Peyer's patch (tissue), 4 donors: ENCODE measurements at regions not wholly inside any gene's neighbourhood (a gene's known extent, or its start where the extent isn't known, plus 50 kb on each side); places are given as distances from the start of the nearest gene placed in this dataset.

Experiments
- DNase-seq, 3 donors: peaks; one replicate each; pipeline ENCODE4 v3.0.0-alpha.2; 2017 to 2019
- H3K27ac ChIP-seq, 4 donors: fragments of 200-600 bp; sonication (generic); one replicate each; pipeline ENCODE4 v1.5.1; 2016 to 2019
- H3K27me3 ChIP-seq, 2 donors: fragments of 200-600 bp; sonication (generic); one replicate each; pipeline ENCODE4 v1.5.1; 2019
- H3K36me3 ChIP-seq, 3 donors: fragments of 200-600 bp; sonication (generic); one replicate each; pipeline ENCODE4 v1.5.1; 2016 to 2019
- H3K4me1 ChIP-seq, 4 donors: fragments of 200-600 bp; sonication (generic); one replicate each; pipeline ENCODE4 v1.5.1; 2016 to 2019
- H3K4me3 ChIP-seq, 4 donors: fragments of 200-600 bp; sonication (generic); 1 replicate in 3 of 4; 2 replicates in 1 of 4; pipeline ENCODE4 v1.5.1; 2016 to 2019; ENCODE audit warnings: mild to moderate bottlenecking in 1 of 4
- H3K9me3 ChIP-seq, 4 donors: fragments of 200-600 bp; sonication (generic); one replicate each; pipeline ENCODE4 v1.5.1; 2016 to 2019; ENCODE audit warnings: mild to moderate bottlenecking in 1 of 4
- CTCF ChIP-seq, 6 experiments: fragments of 450-650 bp in 4 of 6; fragments of 200-600 bp in 2 of 6; sonication (generic) in 1 of 6; IDR thresholded peaks; one replicate each; pipeline ENCODE4 v1.5.1; 2017 to 2019; ENCODE audit warnings: antibody characterized with exemption in 6 of 6, mild to moderate bottlenecking in 3 of 6, moderate library complexity in 1 of 6
- POLR2A ChIP-seq, 2 donors: fragments of 450-650 bp; IDR thresholded peaks; one replicate each; pipeline ENCODE4 v1.5.1; 2017; ENCODE audit warnings: antibody characterized with exemption in 2 of 2, mild to moderate bottlenecking in 2 of 2, moderate library complexity in 2 of 2

GRCh38 chr4:53866055-53866454 is 198.3 kb downstream of the CHIC2 start:
- Histone ChIP-seq H3K9me3 (no peaks in the 10 kb centered on the region), H3K27me3 (no peaks in the 10 kb centered on the region), H3K27ac (no peak overlapping the region), H3K4me1 (no peaks in the 10 kb centered on the region), H3K36me3 (no peaks in the 10 kb centered on the region), H3K4me3 (no peak overlapping the region)
- no peak for DNase-seq
- TF ChIP-seq POLR2A (IDR thresholded peaks at IDR 0.05) (no peak), CTCF (IDR thresholded peaks at IDR 0.05) (no peak)

DNA sequence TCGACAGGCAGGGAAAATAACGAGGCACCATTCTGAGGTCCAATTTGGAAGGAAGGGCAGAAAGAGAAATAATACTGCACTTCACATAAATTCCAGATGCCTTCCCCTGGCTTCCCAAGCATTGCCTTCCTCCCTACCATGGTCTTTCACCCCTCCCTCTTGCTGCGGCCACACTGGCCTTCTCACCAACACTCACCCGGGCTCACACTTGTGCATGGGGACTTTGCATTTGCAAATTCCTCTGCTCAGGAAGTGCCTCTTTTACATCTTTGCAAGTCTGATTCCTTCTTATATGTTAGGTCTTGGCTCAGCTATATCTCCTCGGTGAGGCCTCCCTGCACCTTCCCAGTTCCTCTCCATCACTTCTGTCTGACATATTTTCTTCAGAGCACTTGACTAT is 199.4 kb downstream of the CHIC2 start:
- H3K36me3 ChIP-seq, result no peaks in the 10 kb centered on the region
- no peaks in the 10 kb centered on the region for H3K4me1 ChIP-seq
- no peak for TF ChIP-seq POLR2A (IDR thresholded peaks at IDR 0.05)
- no peak for TF ChIP-seq CTCF (IDR thresholded peaks at IDR 0.05)
- DNase-seq, result no peak
- no peaks in the 10 kb centered on the region for H3K9me3 ChIP-seq
- no peak overlapping the region for H3K4me3 ChIP-seq
- H3K27me3 ChIP-seq, result no peaks in the 10 kb centered on the region
- H3K27ac ChIP-seq, result no peak overlapping the region

DNA sequence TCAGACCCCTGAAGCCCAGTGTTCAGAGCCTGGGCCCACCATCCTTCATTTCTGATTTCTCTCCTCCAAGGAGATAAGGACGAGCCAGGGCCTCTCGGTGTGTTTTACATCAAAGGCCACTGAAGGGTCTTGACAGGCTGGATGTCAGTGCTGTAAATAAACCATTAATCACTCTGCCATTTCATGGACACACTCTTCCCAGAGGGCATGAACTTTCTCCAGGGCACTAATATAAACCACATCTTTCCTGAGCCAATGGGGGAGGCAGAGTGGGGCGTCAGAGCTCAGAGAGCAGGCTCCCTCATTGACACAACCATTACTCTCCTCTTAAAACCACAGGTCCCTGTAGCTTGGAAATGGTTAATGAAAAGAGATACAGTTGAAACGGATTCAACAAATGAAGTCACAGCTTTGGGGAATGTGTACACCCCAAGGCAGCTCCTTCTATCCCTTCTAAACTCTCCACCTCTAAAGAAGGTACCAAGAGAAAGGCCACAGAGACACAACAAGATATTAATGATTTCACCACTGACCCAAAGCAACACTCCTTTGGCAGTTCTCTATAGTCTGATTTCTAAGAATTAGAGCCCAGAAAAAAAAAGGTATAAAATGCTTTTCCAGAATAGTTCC is 200.6 kb downstream of the CHIC2 start:
- Histone ChIP-seq H3K27ac (peak overlapping the region in 1 of 4 donors; percentile 9), H3K9me3 (no peaks in the 10 kb centered on the region), H3K4me3 (no peak overlapping the region), H3K27me3 (no peaks in the 10 kb centered on the region), H3K4me1 (no peaks in the 10 kb centered on the region), H3K36me3 (no peaks in the 10 kb centered on the region)
- no peak for TF ChIP-seq CTCF (IDR thresholded peaks at IDR 0.05)
- no peak for TF ChIP-seq POLR2A (IDR thresholded peaks at IDR 0.05)
- DNase-seq, result no peak

DNA sequence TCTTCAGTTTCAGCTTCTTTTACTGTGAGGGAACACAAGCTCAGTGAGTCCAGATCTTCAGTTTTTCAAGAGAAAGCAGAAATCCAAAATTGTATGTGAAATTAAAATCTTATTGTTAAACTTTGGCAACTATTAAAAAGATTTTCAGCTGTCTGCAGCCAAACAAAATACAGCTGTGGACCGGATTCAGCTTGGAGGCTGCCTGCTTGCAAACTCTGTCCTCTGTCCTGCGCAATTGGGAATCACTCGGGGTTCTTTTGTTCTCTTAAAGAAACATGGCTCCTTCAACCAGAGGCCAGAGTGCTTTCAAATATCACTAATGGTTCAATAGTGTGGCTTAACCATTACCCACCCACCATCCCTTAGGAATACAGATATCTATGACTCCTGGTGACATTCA is 201.2 kb downstream of the CHIC2 start:
- peak overlapping the region in 1 of 4 donors; percentile 46 for H3K27ac ChIP-seq
- TF ChIP-seq CTCF (IDR thresholded peaks at IDR 0.05) (no peak), POLR2A (IDR thresholded peaks at IDR 0.05) (no peak)

DNA sequence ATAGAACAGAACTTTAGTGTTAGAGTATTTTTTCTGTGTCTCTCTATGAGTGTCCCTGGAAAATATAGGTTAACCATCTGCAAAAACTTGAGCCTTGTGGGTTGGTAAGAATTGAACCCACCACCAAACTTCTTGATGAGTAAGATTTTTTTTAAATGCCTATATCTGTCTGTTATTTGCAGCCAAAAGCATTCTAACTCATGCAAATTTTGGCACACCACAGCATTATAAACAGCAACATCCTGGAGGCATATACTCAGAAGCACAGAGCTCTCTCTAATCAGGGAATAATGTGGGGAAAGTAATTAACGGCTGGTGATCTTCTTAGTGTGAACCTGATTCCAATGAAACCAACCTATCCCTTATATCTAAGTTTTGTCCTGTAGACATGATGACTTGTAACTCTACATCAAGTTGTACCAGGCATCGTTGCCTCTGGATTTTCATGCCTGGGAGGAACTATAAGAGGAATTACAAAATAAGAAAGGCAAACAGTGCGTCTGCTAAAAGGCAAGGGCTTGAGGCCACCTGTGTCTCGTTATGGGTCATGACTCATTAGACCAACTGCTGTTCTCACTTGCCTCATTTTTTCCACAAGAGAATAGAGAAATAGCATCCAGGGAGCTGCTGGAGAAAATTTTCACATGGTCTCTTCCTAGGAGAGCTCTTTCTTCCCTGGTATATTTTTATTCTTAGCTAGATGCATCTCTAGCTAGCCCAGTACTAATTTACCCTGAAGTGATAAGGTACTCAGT is 202.4 kb downstream of the CHIC2 start:
- Histone ChIP-seq H3K27me3 (no peaks in the 10 kb centered on the region), H3K4me3 (no peak overlapping the region), H3K4me1 (no peaks in the 10 kb centered on the region), H3K27ac (peak overlapping the region in 2 of 4 donors; percentile 3 to 46), H3K9me3 (no peaks in the 10 kb centered on the region), H3K36me3 (no peaks in the 10 kb centered on the region)
- TF ChIP-seq POLR2A (IDR thresholded peaks at IDR 0.05) (no peak), CTCF (IDR thresholded peaks at IDR 0.05) (no peak)
- DNase-seq, result no peak

More for the DNA sequence above, 201.2 kb downstream of the CHIC2 start:
- Histone ChIP-seq H3K4me1 (no peaks in the 10 kb centered on the region), H3K36me3 (no peaks in the 10 kb centered on the region), H3K27me3 (no peaks in the 10 kb centered on the region), H3K9me3 (no peaks in the 10 kb centered on the region), H3K4me3 (no peak overlapping the region)
- no peak for DNase-seq
